OCI-LY1 (cell line): ENCODE measurements at regions not wholly inside any gene's neighbourhood (a gene's known extent, or its start where the extent isn't known, plus 50 kb on each side); places are given as distances from the start of the nearest gene placed in this dataset.

Experiments used
- EZH2 ChIP-seq: fragments of 200-600 bp; sonication (generic), shearing (Covaris generic); IDR thresholded peaks from 2 replicates; pipeline ENCODE4 v1.8.0; 2017; ENCODE audit warnings: borderline replicate concordance, mixed run types, mild to moderate bottlenecking, antibody characterized with exemption, low read length, moderate library complexity, mixed read lengths
- TF ChIP-seq, protein P1 (sequence below): fragments of 200-600 bp; sonication (generic), shearing (Covaris generic); IDR thresholded peaks from 2 replicates; pipeline ENCODE4 v1.5.1; 2017; ENCODE audit warnings: mild to moderate bottlenecking, antibody characterized with exemption, low read length, moderate library complexity, mixed read lengths

- TF ChIP-seq, protein P1, sequence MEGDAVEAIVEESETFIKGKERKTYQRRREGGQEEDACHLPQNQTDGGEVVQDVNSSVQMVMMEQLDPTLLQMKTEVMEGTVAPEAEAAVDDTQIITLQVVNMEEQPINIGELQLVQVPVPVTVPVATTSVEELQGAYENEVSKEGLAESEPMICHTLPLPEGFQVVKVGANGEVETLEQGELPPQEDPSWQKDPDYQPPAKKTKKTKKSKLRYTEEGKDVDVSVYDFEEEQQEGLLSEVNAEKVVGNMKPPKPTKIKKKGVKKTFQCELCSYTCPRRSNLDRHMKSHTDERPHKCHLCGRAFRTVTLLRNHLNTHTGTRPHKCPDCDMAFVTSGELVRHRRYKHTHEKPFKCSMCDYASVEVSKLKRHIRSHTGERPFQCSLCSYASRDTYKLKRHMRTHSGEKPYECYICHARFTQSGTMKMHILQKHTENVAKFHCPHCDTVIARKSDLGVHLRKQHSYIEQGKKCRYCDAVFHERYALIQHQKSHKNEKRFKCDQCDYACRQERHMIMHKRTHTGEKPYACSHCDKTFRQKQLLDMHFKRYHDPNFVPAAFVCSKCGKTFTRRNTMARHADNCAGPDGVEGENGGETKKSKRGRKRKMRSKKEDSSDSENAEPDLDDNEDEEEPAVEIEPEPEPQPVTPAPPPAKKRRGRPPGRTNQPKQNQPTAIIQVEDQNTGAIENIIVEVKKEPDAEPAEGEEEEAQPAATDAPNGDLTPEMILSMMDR, result no peak
- TF ChIP-seq EZH2, result no peak
Measured at GRCh38 chrX:53883196-53883595, 161.1 kb downstream of the PHF8 start.
